ENCODE measurements at regions not wholly inside any gene's neighbourhood (a gene's known extent, or its start where the extent isn't known, plus 50 kb on each side); places are given as distances from the start of the nearest gene placed in this dataset.
A peak's percentile ranks its signal among the peaks of the same experiment; 100 is the strongest.

GRCh38 chr11:111021131-111021530, 224.4 kb upstream of the POU2AF2 start:
- DNase-seq (ENCODE audit: low spot score), result no peak
- TF ChIP-seq CTCF (IDR thresholded peaks at IDR 0.05), result no peak
- no peak overlapping the region for H3K4me3 ChIP-seq
- H3K27ac ChIP-seq, result no peak overlapping the region

- no peak overlapping the region for H3K4me3 ChIP-seq
- H3K27ac ChIP-seq, result peak overlapping the region in 1 of 2 donors; percentile 72
- DNase-seq (ENCODE audit: low spot score), result no peak
- TF ChIP-seq CTCF (IDR thresholded peaks at IDR 0.05), result no peak
Measured at GRCh38 chr11:111019871-111020670, 225.5 kb upstream of the POU2AF2 start.

- TF ChIP-seq CTCF (IDR thresholded peaks at IDR 0.05), result no peak
- H3K4me3 ChIP-seq, result no peak overlapping the region
- peak overlapping the region in 1 of 2 donors; percentile 72 for H3K27ac ChIP-seq
- DNase-seq (ENCODE audit: low spot score), result no peak
Measured at GRCh38 chr11:111019451-111019850, 226.1 kb upstream of the POU2AF2 start.

GRCh38 chr11:111018566-111018965, 227.0 kb upstream of the POU2AF2 start:
- H3K4me3 ChIP-seq, result no peak overlapping the region
- no peak overlapping the region for H3K27ac ChIP-seq
- no peak for TF ChIP-seq CTCF (IDR thresholded peaks at IDR 0.05)
- DNase-seq (ENCODE audit: low spot score), result no peak

GRCh38 chr11:111012491-111012890, 233.0 kb upstream of the POU2AF2 start:
- DNase-seq (ENCODE audit: low spot score), result no peak
- TF ChIP-seq CTCF (IDR thresholded peaks at IDR 0.05), result no peak
- H3K27ac ChIP-seq, result no peak overlapping the region
- H3K4me3 ChIP-seq, result no peak overlapping the region

- DNase-seq (ENCODE audit: low spot score), result no peak
- Histone ChIP-seq H3K4me3 (no peak overlapping the region), H3K27ac (no peak overlapping the region)
- no peak for TF ChIP-seq CTCF (IDR thresholded peaks at IDR 0.05)
Measured at GRCh38 chr11:111011275-111011594, 234.3 kb upstream of the POU2AF2 start.

Data from coronary artery (tissue), 2 donors.